ENCODE measurements at regions not wholly inside any gene's neighbourhood (a gene's known extent, or its start where the extent isn't known, plus 50 kb on each side); places are given as distances from the start of the nearest gene placed in this dataset.

GRCh38 chr13:48790966-48791365, 137.2 kb downstream of the CYSLTR2 start (continued):
- TF ChIP-seq CHD7 (IDR thresholded peaks at IDR 0.05; ENCODE audit: insufficient replicate concordance, low read length) (no peak), MAFK (IDR thresholded peaks at IDR 0.05; ENCODE audit: low read depth, low read length) (no peak), TCF12 (IDR thresholded peaks at IDR 0.05; ENCODE audit: low read depth, low read length) (no peak), SP1 (IDR thresholded peaks at IDR 0.05; ENCODE audit: low read depth, low read length) (no peak)
